Skin of body (tissue), 1 donor: ENCODE measurements at regions not wholly inside any gene's neighbourhood (a gene's known extent, or its start where the extent isn't known, plus 50 kb on each side); places are given as distances from the start of the nearest gene placed in this dataset.
"Not testable (repeated sequence)": the region's sequence is repeated elsewhere in the genome, so short reads cannot be mapped to it uniquely, and the experiment has no call there.

ENCODE experiments used
- DNase-seq: peaks from one replicate; lab custom pipeline; 2025; lab: John Stamatoyannopoulos, UW

- no peak for DNase-seq
Observed at GRCh38 chr18:67023059-67023458, 419.2 kb upstream of the CDH19 start.

GRCh38 chr18:67010919-67011318, 407.0 kb upstream of the CDH19 start:
- DNase-seq = no peak

- DNase-seq = no peak
Observed at GRCh38 chr18:67007999-67008398, 404.1 kb upstream of the CDH19 start.

- DNase-seq = no peak
Observed at GRCh38 chr18:67007085-67007484, 403.2 kb upstream of the CDH19 start.

GRCh38 chr18:67001052-67001451, 397.2 kb upstream of the CDH19 start:
- DNase-seq = no peak

- DNase-seq = no peak
Observed at GRCh38 chr18:66999003-66999402, 395.1 kb upstream of the CDH19 start.

GRCh38 chr18:66995270-66995669, 391.4 kb upstream of the CDH19 start:
- no peak for DNase-seq

GRCh38 chr18:66994790-66995189, 390.9 kb upstream of the CDH19 start:
- DNase-seq = no peak

GRCh38 chr18:66993492-66993891, 389.6 kb upstream of the CDH19 start:
- DNase-seq = no peak

- DNase-seq = no peak
Observed at GRCh38 chr18:66990909-66991308, 387.0 kb upstream of the CDH19 start.

GRCh38 chr18:66979009-66979408, 375.1 kb upstream of the CDH19 start:
- no peak for DNase-seq

- no peak for DNase-seq
Observed at GRCh38 chr18:66972681-66973080, 368.8 kb upstream of the CDH19 start.

GRCh38 chr18:66971960-66972359, 368.1 kb upstream of the CDH19 start:
- DNase-seq = no peak

GRCh38 chr18:66966171-66966570, 362.3 kb upstream of the CDH19 start:
- no peak for DNase-seq

GRCh38 chr18:66958309-66958708, 354.4 kb upstream of the CDH19 start:
- no peak for DNase-seq

- no peak for DNase-seq
Observed at GRCh38 chr18:66951750-66952149, 347.9 kb upstream of the CDH19 start.

- DNase-seq = no peak
Observed at GRCh38 chr18:66949419-66949818, 345.5 kb upstream of the CDH19 start.

- DNase-seq = no peak
Observed at GRCh38 chr18:66937546-66937945, 333.7 kb upstream of the CDH19 start.

GRCh38 chr18:66931010-66931409, 327.1 kb upstream of the CDH19 start:
- no peak for DNase-seq

- no peak for DNase-seq
Observed at GRCh38 chr18:66916834-66917233, 312.9 kb upstream of the CDH19 start.

- no peak for DNase-seq
Observed at GRCh38 chr18:66900837-66901236, 296.9 kb upstream of the CDH19 start.

- no peak for DNase-seq
Observed at GRCh38 chr18:66895631-66896030, 291.7 kb upstream of the CDH19 start.

GRCh38 chr18:66894851-66895250, 291.0 kb upstream of the CDH19 start:
- DNase-seq = no peak

GRCh38 chr18:66892388-66892787, 288.5 kb upstream of the CDH19 start:
- DNase-seq = not testable (repeated sequence)
